ENCODE measurements at regions not wholly inside any gene's neighbourhood (a gene's known extent, or its start where the extent isn't known, plus 50 kb on each side); places are given as distances from the start of the nearest gene placed in this dataset.

DNA sequence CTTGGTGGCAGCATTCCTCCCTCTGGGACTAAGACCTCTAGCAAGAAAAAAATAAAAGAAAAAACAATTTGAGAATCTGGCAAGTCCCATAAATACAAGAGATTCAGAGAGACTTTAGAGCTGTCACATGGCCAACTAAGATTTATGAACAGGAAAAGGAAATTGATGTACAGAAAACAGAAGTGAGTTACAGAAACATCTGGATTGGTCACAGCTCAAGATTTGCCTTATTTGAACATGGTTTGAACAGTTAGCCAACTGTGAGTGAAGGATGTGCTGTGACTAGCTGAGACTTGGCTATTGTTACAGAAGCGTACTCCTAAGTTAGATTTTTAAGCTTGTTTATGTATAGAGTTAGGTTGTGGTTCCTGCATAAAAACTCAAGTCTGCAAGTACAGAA lies 340.2 kb downstream of the SLCO4C1 start:
- TF ChIP-seq POLR2AphosphoS5 (IDR thresholded peaks at IDR 0.05; ENCODE audit: low read depth, low read length) (no peak), POLR2A (IDR thresholded peaks at IDR 0.05; ENCODE audit: low read depth, low read length) (no peak), TAF1 (IDR thresholded peaks at IDR 0.05; ENCODE audit: borderline replicate concordance, low read depth, low read length) (no peak)
